A673 (cell line): ENCODE measurements at regions not wholly inside any gene's neighbourhood (a gene's known extent, or its start where the extent isn't known, plus 50 kb on each side); places are given as distances from the start of the nearest gene placed in this dataset.

ENCODE experiments used
- EZH2 ChIP-seq: fragments of 200-600 bp; sonication (generic); IDR thresholded peaks from 2 replicates; pipeline ENCODE4 v1.6.1; 2017; ENCODE audit warnings: borderline replicate concordance, low read depth, mild to moderate bottlenecking, mixed read lengths, antibody characterized with exemption, low read length; ENCODE audit not compliant: poor library complexity, severe bottlenecking
- TF ChIP-seq, protein P1 (sequence below): fragments of 300-800, 200-600 bp; sonication (generic); conservative IDR thresholded peaks from 2 replicates; pipeline ENCODE4 v1.5.1; 2017; ENCODE audit warnings: low read depth, mild to moderate bottlenecking, antibody characterized with exemption, low read length, moderate library complexity, mixed read lengths

DNA sequence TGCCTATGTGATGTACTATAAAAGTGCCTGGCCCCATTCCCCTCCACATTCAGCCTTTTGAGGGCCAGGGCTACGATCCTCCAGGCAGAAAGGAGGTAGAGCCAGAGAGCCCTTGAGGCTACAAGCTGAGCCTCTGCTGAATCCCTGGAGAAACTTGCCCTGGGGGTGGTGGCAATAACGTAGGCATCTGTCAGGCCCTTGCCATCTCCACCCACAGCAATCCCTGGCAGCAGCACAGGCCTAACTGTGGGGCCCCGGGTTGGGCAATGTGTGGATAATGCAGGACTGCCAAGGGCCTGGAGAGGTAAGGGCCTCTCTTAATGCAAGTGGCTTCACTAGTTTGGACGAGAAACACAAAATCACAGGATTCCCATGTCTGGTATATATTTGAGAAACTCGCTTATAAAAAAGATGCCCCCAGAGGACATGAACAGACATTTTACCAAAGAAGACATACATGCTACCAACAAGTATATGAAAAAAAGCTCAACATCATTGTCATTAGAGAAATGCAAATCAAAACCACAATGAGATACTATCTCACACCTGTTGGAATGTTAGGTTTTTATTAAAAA, 99.0 kb downstream of the QRSL1 start:
- TF ChIP-seq, protein P1, sequence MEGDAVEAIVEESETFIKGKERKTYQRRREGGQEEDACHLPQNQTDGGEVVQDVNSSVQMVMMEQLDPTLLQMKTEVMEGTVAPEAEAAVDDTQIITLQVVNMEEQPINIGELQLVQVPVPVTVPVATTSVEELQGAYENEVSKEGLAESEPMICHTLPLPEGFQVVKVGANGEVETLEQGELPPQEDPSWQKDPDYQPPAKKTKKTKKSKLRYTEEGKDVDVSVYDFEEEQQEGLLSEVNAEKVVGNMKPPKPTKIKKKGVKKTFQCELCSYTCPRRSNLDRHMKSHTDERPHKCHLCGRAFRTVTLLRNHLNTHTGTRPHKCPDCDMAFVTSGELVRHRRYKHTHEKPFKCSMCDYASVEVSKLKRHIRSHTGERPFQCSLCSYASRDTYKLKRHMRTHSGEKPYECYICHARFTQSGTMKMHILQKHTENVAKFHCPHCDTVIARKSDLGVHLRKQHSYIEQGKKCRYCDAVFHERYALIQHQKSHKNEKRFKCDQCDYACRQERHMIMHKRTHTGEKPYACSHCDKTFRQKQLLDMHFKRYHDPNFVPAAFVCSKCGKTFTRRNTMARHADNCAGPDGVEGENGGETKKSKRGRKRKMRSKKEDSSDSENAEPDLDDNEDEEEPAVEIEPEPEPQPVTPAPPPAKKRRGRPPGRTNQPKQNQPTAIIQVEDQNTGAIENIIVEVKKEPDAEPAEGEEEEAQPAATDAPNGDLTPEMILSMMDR, result no peak
- no peak for TF ChIP-seq EZH2
